GM12892 (cell line): ENCODE measurements at regions not wholly inside any gene's neighbourhood (a gene's known extent, or its start where the extent isn't known, plus 50 kb on each side); places are given as distances from the start of the nearest gene placed in this dataset.

ENCODE experiments used
- POLR2A ChIP-seq: IDR thresholded peaks from 2 replicates; pipeline ENCODE4 v1.6.1; 2011; ENCODE audit warnings: low read depth, low read length, control low read depth
- POLR2AphosphoS5 ChIP-seq: IDR thresholded peaks from 2 replicates; pipeline ENCODE4 v1.6.1; 2011; ENCODE audit warnings: low read depth, low read length, control low read depth

DNA sequence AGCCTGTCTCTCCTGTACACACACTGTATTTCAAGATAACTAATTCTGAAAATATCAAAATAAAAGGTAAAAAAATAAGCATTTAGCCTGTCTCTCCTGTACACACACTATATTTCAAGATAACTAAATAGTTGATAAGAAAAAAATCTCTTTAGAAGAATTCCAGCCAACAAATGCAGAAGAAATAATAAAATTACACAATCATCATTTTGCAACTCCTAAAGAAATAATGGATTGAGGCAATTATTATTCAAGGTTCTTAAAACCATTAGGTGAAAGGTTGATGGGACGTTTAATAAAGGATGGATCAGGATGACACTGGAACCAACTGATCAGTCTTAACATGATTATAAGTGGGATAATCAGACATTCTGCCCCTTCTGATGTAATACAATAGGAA lies 148.0 kb upstream of the FN1 start:
- TF ChIP-seq POLR2AphosphoS5 (no peak), POLR2A (no peak)
